CD4-positive, alpha-beta T cell treated with Interleukin-17A for 1 hour (primary cell): ENCODE measurements at regions not wholly inside any gene's neighbourhood (a gene's known extent, or its start where the extent isn't known, plus 50 kb on each side); places are given as distances from the start of the nearest gene placed in this dataset.

Experiments used
- DNase-seq: peaks from one replicate; pipeline ENCODE4 v3.0.0-alpha.2; 2020

DNA sequence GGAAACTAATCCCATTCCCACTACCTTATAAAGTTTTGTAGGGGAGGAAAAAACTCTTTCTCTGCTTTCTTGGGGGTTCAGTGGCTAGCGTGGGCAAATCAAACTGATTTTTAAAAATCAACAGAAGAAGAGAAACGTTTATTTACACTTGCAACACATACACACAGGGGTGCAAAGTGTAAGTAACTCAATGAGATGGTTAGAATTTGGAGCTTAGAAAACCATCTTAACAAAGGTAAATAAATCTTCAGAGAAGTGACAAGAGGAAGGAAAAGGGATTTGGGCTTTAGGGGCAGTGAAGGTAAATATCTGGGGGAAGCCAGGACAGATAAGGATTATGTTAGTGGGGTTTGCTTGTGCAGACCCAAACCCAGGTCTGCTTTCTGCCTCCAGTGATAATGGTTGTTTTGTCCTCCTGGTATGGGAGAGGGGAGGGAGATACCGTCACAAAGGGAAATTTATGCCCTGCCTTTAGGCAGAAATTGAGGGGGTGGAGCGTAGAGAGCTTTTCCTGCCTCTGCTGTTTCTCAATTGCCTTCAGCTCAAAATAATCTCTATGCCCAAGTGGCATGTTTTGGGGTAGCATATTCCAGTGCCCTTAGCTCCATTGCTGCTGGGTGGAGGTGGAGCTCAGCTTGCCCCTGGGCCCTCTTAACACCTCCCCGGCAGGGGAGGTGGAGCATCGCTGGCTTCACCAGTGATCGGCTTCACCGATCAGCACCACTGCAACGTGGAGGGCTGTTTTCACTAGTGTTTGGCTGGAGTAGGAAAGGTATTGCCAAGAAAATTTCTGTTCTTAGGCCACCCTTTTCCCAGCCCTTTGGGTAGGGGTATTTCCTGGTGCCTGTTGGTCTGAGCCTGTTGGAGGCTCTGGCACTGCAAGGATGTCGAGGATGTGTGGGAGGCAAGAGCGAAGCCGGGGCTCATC, 92.2 kb downstream of the TEX51 start:
- no peak for DNase-seq

DNA sequence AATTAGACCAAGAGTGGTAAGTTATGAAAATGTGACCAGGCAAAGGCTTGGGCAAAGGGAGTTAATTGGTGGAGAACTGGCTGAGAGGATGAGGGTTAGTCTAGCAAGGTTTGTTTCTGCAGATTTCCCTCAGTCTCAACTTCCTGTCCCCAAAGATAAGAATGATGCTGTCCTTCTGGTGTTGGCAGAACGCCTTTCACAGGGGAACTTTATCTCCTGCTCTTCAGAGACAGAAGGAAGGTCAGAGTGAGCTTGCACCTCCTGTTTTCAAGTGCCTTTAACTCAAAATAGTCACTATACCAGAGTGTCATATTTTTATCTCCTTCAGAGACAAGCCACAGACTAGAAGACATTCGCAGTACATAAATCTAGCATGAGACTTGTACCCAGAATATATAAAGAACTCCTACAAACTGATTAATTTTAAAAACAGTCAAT, 95.7 kb downstream of the TEX51 start:
- DNase-seq = no peak

GRCh38 chr2:126995621-126996377, 97.1 kb downstream of the TEX51 start:
- DNase-seq = no peak

DNA sequence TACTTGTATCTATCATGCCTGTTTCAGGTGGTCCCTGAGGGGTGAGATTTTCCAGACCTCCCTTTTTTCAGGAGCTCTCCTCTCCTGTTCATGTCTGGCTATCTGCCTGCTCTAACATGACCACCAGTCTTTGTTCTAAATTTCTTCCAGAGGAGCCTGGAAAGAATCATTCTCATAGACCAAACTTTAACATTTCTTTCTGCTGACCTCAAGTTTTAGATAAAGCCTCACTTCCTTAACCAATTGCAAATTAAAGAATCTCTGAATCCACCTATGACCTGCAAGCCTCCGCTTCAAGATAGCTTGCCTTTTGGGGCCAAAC, 97.6 kb downstream of the TEX51 start:
- no peak for DNase-seq
